ENCODE measurements at regions not wholly inside any gene's neighbourhood (a gene's known extent, or its start where the extent isn't known, plus 50 kb on each side); places are given as distances from the start of the nearest gene placed in this dataset.
A peak's percentile ranks its signal among the peaks of the same experiment; 100 is the strongest.

GRCh38 chr5:154118385-154118784 is 72.1 kb upstream of the GALNT10 start:
- no peak overlapping the region for H3K4me2 ChIP-seq (replicated peaks; ENCODE audit: low read depth, low read length, poor library complexity, severe bottlenecking)

DNA sequence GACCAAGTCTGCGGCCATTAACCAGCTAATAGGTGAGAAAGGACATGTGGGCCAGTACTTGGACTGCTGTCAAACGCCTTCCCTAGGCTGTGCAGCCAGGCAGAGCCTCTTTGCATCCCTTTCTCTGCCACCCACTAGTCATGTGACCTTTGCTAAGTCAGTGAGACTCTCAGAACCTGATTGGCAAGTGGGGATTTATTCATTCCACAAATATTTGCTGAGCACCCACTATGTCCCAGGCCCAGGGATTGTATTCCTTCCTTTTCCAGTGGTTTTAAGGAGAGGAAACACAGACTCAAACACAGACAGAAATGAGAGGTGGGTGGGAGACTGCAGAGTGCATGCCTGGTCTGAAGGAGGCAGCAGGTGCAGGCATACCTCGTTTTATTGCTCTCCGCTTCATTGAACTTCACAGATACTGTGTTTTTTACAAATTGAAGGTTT is 71.6 kb upstream of the GALNT10 start:
- ChIA-PET POLR2A (no interaction called here), CTCF (no interaction called here)
- TF ChIP-seq EZH2 (IDR thresholded peaks at IDR 0.05; ENCODE audit: borderline replicate concordance, insufficient read depth, low read depth, low read length, poor library complexity, severe bottlenecking) (no peak), CTCF (IDR thresholded peaks at IDR 0.05) (no peak)
- no peak overlapping the region for H3K4me2 ChIP-seq (replicated peaks; ENCODE audit: low read depth, low read length, poor library complexity, severe bottlenecking)
- no peaks in the 10 kb centered on the region for H3K79me2 ChIP-seq (ENCODE audit: control insufficient read depth, insufficient read depth, low read length)
- H3K9ac ChIP-seq (ENCODE audit: low read length): no peak overlapping the region
- peaks cover 0 to 35% (median 8%) of the 10 kb centered on the region in 4 experiments for H3K27me3 ChIP-seq (replicated peaks in 1 of 4; ENCODE audit: control extremely low read depth in 1 of 4, control insufficient read depth in 3 of 4, insufficient read depth in 4 of 4, low read length in 3 of 4)
- H3K4me1 ChIP-seq (ENCODE audit: control insufficient read depth in 2 of 2, insufficient read depth in 2 of 2, low read length in 2 of 2): peaks cover 3 to 11% of the 10 kb centered on the region in 2 donors
- no peak overlapping the region for H3K4me3 Mint-ChIP-seq
- H3K9me3 Mint-ChIP-seq (ENCODE audit: insufficient read depth): no peaks in the 10 kb centered on the region
- intact Hi-C loops (cut with micrococcal nuclease): no loop called here
- WGBS (ENCODE audit: insufficient coverage): 80% methylated on average over 1 of the region's 4 CpGs
- peaks cover 41% of the 10 kb centered on the region for H3K27me3 Mint-ChIP-seq
- H2AFZ ChIP-seq (ENCODE audit: insufficient read depth, low read depth, low read length, poor library complexity, severe bottlenecking): no peak overlapping the region
- peak; percentile 41 for ATAC-seq (ENCODE audit: low read depth)
- no peaks in the 10 kb centered on the region for H4K20me1 ChIP-seq (ENCODE audit: control insufficient read depth, insufficient read depth, low read length, poor library complexity, severe bottlenecking)
- DNase-seq: peak; percentile 12
- no peak overlapping the region for H3K27ac ChIP-seq (ENCODE audit: low read length in 2 of 2)
- H3K4me3 ChIP-seq (ENCODE audit: control extremely low read depth in 1 of 5, extremely low read depth in 1 of 5, insufficient read depth in 1 of 5, low read depth in 2 of 5, low read length in 4 of 5): no peak overlapping the region
- H3K4me1 Mint-ChIP-seq: peaks cover 15% of the 10 kb centered on the region
- H3K9me3 ChIP-seq (ENCODE audit: control extremely low read depth in 1 of 3, control insufficient read depth in 2 of 3, insufficient read depth in 1 of 3, low read length in 2 of 3): peaks cover 0 to 3% (median 0%) of the 10 kb centered on the region in 3 donors
- no peaks in the 10 kb centered on the region for H3K36me3 ChIP-seq (replicated peaks in 1 of 2; ENCODE audit: control extremely low read depth in 1 of 2, control insufficient read depth in 1 of 2, extremely low read depth in 1 of 2, insufficient read depth in 2 of 2, low read length in 1 of 2)
- no peak overlapping the region for H3K27ac Mint-ChIP-seq

More at GRCh38 chr5:154118385-154118784, 72.1 kb upstream of the GALNT10 start:
- H3K27ac ChIP-seq (ENCODE audit: low read length in 2 of 2): no peak overlapping the region
- intact Hi-C loops (cut with micrococcal nuclease): no loop called here
- no peaks in the 10 kb centered on the region for H4K20me1 ChIP-seq (ENCODE audit: control insufficient read depth, insufficient read depth, low read length, poor library complexity, severe bottlenecking)
- H3K9ac ChIP-seq (ENCODE audit: low read length): no peak overlapping the region
- no peaks in the 10 kb centered on the region for H3K79me2 ChIP-seq (ENCODE audit: control insufficient read depth, insufficient read depth, low read length)
- H3K4me1 ChIP-seq (ENCODE audit: control insufficient read depth in 2 of 2, insufficient read depth in 2 of 2, low read length in 2 of 2): peaks cover 3 to 11% of the 10 kb centered on the region in 2 donors
- H3K9me3 Mint-ChIP-seq (ENCODE audit: insufficient read depth): no peaks in the 10 kb centered on the region
- 67% methylated on average over 1 of the region's 2 CpGs for WGBS (ENCODE audit: insufficient coverage)
- H3K27me3 Mint-ChIP-seq: peaks cover 41% of the 10 kb centered on the region
- no peak for ATAC-seq (ENCODE audit: low read depth)
- H2AFZ ChIP-seq (ENCODE audit: insufficient read depth, low read depth, low read length, poor library complexity, severe bottlenecking): no peak overlapping the region
- H3K27ac Mint-ChIP-seq: no peak overlapping the region
- no peak overlapping the region for H3K4me3 Mint-ChIP-seq
- no peaks in the 10 kb centered on the region for H3K36me3 ChIP-seq (replicated peaks in 1 of 2; ENCODE audit: control extremely low read depth in 1 of 2, control insufficient read depth in 1 of 2, extremely low read depth in 1 of 2, insufficient read depth in 2 of 2, low read length in 1 of 2)
- H3K9me3 ChIP-seq (ENCODE audit: control extremely low read depth in 1 of 3, control insufficient read depth in 2 of 3, insufficient read depth in 1 of 3, low read length in 2 of 3): peaks cover 0 to 3% (median 0%) of the 10 kb centered on the region in 3 donors
- peaks cover 15% of the 10 kb centered on the region for H3K4me1 Mint-ChIP-seq
- no peak for DNase-seq
- TF ChIP-seq EZH2 (IDR thresholded peaks at IDR 0.05; ENCODE audit: borderline replicate concordance, insufficient read depth, low read depth, low read length, poor library complexity, severe bottlenecking) (no peak), CTCF (IDR thresholded peaks at IDR 0.05) (no peak)
- H3K4me3 ChIP-seq (ENCODE audit: control extremely low read depth in 1 of 5, extremely low read depth in 1 of 5, insufficient read depth in 1 of 5, low read depth in 2 of 5, low read length in 4 of 5): no peak overlapping the region
- POLR2A ChIA-PET: no interaction called here
- CTCF ChIA-PET: no interaction called here
- peaks cover 0 to 35% (median 8%) of the 10 kb centered on the region in 4 experiments for H3K27me3 ChIP-seq (replicated peaks in 1 of 4; ENCODE audit: control extremely low read depth in 1 of 4, control insufficient read depth in 3 of 4, insufficient read depth in 4 of 4, low read length in 3 of 4)

Data from B cell (primary cell).